OCI-LY3 (cell line): ENCODE measurements at regions not wholly inside any gene's neighbourhood (a gene's known extent, or its start where the extent isn't known, plus 50 kb on each side); places are given as distances from the start of the nearest gene placed in this dataset.

ENCODE experiments used
- CTCF ChIP-seq: fragments of 200-600, 300-600 bp; sonication (generic); IDR thresholded peaks from 2 replicates; pipeline ENCODE4 v1.5.1; 2014; ENCODE audit warnings: antibody characterized with exemption, low read length, low read depth
- EZH2phosphoT487 ChIP-seq: fragments of 200-600 bp; shearing (Covaris generic); IDR thresholded peaks from 2 replicates; pipeline ENCODE4 v1.6.1; 2018; ENCODE audit warnings: antibody characterized with exemption, mixed run types, low read depth

- no peak for TF ChIP-seq CTCF
- no peak for TF ChIP-seq EZH2phosphoT487
Observed at GRCh38 chr18:22493255-22493654, 75.5 kb upstream of the CTAGE1 start.
